GM23248 (cell line): ENCODE measurements at regions not wholly inside any gene's neighbourhood (a gene's known extent, or its start where the extent isn't known, plus 50 kb on each side); places are given as distances from the start of the nearest gene placed in this dataset.

Experiments
- EZH2 ChIP-seq: fragments of 200-600 bp; sonication (generic); IDR thresholded peaks from 2 replicates; pipeline ENCODE4 v1.6.1; 2018; ENCODE audit warnings: antibody characterized with exemption, mild to moderate bottlenecking; ENCODE audit not compliant: insufficient read depth, poor library complexity, severe bottlenecking
- EZH2phosphoT487 ChIP-seq: fragments of 200-600 bp; sonication (generic); IDR thresholded peaks from 2 replicates; pipeline ENCODE4 v1.6.1; 2018; ENCODE audit warnings: antibody characterized with exemption, moderate library complexity, mild to moderate bottlenecking, low read depth; ENCODE audit not compliant: insufficient read depth

- TF ChIP-seq EZH2 (no peak), EZH2phosphoT487 (no peak)
These were observed 106.4 kb upstream of the STARD4 start for GRCh38 chr5:111618623-111619271.
